ENCODE measurements at regions not wholly inside any gene's neighbourhood (a gene's known extent, or its start where the extent isn't known, plus 50 kb on each side); places are given as distances from the start of the nearest gene placed in this dataset.

DNA sequence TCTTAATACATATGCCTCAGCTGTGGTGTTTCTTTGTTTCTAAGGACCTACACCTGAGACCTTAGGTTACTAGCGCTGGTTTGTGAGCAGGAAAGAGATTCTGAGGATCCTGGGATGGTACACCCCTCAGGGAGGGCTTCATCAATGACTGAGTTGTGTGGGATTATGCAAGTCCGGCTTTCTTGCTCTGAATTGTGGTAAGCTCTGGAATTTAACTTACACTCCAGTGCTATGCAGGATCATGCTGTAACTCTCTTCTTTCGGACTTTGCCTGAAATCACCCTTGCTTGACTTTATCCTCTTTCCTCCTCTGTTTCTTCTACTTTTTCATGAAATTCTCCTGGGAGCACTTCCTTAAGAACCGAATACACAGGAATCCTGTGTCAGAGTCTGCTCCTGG is 431.5 kb upstream of the BOD1L1 start:
- in situ Hi-C loops (cut with HindIII; ENCODE audit: low sequenced_read_pairs), result no loop called here
- no peak for DNase-seq (ENCODE audit: low spot score)

- in situ Hi-C loops (cut with HindIII; ENCODE audit: low sequenced_read_pairs), result no loop called here
- DNase-seq (ENCODE audit: low spot score), result no peak
Measured at GRCh38 chr4:14064984-14065383, 437.5 kb upstream of the BOD1L1 start.

DNA sequence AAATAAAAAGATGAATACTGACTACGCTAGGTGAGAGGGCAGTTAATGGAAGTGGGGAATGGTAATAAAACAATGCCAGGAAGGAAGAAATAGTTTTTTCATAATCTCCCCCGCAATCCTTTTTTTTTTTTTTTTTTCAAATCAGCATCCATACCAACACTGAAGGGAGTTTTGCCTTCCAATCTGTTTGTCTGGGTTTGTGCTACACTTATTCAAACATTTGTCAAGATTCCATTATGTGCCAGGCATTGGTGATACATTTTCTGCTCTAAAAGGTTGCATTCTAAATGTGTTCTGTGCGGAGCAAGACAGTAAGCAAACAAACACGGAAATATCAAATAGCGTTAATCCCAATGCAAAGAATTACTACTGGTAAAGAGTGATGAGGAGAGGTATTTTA is 437.9 kb upstream of the BOD1L1 start:
- in situ Hi-C loops (cut with HindIII; ENCODE audit: low sequenced_read_pairs), result no loop called here
- DNase-seq (ENCODE audit: low spot score), result no peak

GRCh38 chr4:14066979-14067378 is 439.5 kb upstream of the BOD1L1 start:
- in situ Hi-C loops (cut with HindIII; ENCODE audit: low sequenced_read_pairs), result no loop called here
- DNase-seq (ENCODE audit: low spot score), result no peak

DNA sequence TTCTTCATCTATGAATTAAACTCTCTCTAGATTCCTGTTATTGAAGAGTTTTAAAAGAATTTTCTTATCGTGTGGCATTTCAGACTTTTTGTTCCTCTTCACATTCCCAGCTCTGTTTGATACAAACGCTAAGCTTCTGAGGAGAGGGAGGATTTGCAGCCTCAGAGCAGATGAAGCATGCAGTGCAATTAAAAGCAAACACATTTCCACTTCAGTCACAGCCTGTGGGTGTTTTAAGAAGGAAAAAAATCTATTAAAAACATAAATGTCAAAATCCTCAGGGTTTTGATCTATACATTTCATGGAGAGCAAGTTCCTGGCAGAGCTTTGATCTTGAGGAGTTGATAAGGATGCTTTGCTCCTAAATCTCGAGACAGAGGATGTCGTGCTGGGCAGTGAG is 442.4 kb upstream of the BOD1L1 start:
- in situ Hi-C loops (cut with HindIII; ENCODE audit: low sequenced_read_pairs), result no loop called here
- no peak for DNase-seq (ENCODE audit: low spot score)

- no peak for DNase-seq (ENCODE audit: low spot score)
- in situ Hi-C loops (cut with HindIII; ENCODE audit: low sequenced_read_pairs), result no loop called here
Measured at GRCh38 chr4:14070289-14070880, 442.9 kb upstream of the BOD1L1 start.

- in situ Hi-C loops (cut with HindIII; ENCODE audit: low sequenced_read_pairs), result no loop called here
- DNase-seq (ENCODE audit: low spot score), result no peak
Measured at GRCh38 chr4:14072506-14072905, 445.0 kb upstream of the BOD1L1 start.

DNA sequence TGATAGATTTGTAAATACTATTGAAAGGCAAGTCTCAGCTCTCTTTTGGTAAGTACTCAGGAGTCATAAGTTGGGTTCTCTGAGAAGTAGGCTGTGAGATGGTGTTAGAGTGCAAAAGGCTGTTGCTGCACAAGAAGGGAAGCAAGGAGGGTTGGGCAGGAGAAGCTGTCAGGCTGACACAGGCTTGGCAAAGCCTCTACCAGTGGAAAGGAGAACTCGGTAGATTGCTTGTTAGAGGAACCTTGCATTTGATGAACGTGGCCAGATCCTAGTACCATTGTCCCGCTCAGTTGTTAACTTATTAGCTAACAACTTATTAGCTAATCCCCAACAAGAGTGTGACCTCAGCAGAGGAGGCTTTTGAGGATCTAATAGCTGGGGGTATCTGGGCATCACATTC is 449.3 kb upstream of the BOD1L1 start:
- DNase-seq (ENCODE audit: low spot score), result no peak
- in situ Hi-C loops (cut with HindIII; ENCODE audit: low sequenced_read_pairs), result no loop called here

GRCh38 chr4:14078326-14078725 is 450.8 kb upstream of the BOD1L1 start:
- no peak for DNase-seq (ENCODE audit: low spot score)
- in situ Hi-C loops (cut with HindIII; ENCODE audit: low sequenced_read_pairs), result no loop called here

DNA sequence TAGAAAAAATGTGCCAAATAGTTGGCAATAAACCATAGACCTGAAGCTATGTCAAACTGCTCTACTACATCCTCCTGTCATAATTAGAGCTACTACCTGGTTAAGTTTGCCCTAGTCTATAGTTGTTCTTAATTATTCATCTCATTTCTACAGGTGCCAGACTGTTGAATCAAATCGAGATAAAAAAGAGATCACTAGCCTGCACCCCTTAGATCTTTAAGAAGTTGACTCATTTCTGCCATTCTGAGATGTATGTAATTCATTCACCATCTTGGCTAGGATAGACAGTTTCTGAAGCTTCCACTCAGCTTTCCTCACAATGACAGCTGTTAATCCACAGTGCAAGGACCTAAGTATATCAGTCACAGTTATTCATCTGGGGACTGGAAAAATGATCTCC is 452.1 kb upstream of the BOD1L1 start:
- in situ Hi-C loops (cut with HindIII; ENCODE audit: low sequenced_read_pairs), result no loop called here
- no peak for DNase-seq (ENCODE audit: low spot score)

- in situ Hi-C loops (cut with HindIII; ENCODE audit: low sequenced_read_pairs), result no loop called here
- no peak for DNase-seq (ENCODE audit: low spot score)
Measured at GRCh38 chr4:14083150-14083549, 455.6 kb upstream of the BOD1L1 start.

DNA sequence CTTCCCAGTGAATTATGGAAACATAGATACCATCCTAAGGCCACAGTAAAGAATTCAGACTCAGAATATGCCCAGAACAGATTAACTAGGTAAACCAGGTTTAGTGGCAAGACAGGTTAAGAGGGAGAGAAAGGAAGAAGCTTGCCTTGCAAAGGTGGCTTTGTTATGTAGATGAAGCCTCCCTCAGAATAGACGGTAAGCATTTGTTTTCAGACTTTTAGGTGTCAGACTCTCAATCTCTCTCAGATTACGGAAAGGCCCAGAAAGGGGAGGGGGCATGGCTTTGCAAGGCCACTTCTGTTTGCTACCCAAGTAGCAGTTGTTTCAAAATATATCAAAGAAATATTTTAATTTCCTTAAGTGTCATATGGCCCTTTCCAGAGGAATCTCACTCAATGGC is 457.1 kb upstream of the BOD1L1 start:
- in situ Hi-C loops (cut with HindIII; ENCODE audit: low sequenced_read_pairs), result no loop called here
- DNase-seq (ENCODE audit: low spot score), result no peak

DNA sequence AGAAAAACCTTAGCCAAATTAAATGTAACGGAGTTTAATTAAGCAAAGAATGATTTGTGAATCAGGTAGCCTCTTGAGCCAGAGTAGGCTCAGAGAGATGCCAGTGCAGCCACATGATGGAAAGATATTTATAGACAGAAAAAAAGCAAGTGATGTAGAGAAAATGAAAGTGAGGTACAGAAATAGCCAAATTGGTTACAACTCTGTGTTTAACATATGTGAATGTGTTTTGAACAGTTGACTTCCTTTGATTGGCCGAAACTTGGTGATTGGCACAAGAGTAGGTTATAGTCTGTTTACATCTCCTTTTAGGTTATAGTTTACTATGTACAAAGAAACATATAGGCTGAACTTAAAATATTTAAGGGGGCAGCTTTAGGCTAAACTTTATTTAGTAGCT is 459.9 kb upstream of the BOD1L1 start:
- in situ Hi-C loops (cut with HindIII; ENCODE audit: low sequenced_read_pairs), result no loop called here

DNA sequence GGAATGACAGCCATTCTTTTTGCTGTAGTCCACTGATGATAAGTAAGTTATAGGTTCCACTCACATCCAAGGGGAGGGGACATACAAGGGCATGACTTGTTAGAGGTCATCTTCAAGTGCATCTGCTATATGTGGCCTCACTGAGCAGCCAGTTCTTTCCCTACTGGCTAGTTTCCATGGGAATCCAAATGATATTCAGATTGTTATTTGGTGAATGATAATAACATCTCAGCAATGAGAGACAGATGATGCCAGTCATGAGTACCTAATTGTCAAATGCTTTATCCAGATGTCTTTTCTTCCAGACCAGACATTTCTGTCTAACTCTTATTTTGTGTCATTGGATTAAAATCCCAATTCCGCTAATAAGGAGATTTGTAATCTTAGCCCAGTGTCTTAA is 460.4 kb upstream of the BOD1L1 start:
- in situ Hi-C loops (cut with HindIII; ENCODE audit: low sequenced_read_pairs), result no loop called here
- DNase-seq (ENCODE audit: low spot score), result no peak

More for the DNA sequence above, 459.9 kb upstream of the BOD1L1 start:
- no peak for DNase-seq (ENCODE audit: low spot score)

GRCh38 chr4:14091531-14091930 is 464.0 kb upstream of the BOD1L1 start:
- DNase-seq (ENCODE audit: low spot score), result no peak
- in situ Hi-C loops (cut with HindIII; ENCODE audit: low sequenced_read_pairs), result no loop called here

GRCh38 chr4:14091966-14092365 is 464.4 kb upstream of the BOD1L1 start:
- in situ Hi-C loops (cut with HindIII; ENCODE audit: low sequenced_read_pairs), result no loop called here

GRCh38 chr4:14092741-14093140 is 465.2 kb upstream of the BOD1L1 start:
- in situ Hi-C loops (cut with HindIII; ENCODE audit: low sequenced_read_pairs), result no loop called here
- no peak for DNase-seq (ENCODE audit: low spot score)

More at GRCh38 chr4:14091966-14092365, 464.4 kb upstream of the BOD1L1 start:
- no peak for DNase-seq (ENCODE audit: low spot score)

DNA sequence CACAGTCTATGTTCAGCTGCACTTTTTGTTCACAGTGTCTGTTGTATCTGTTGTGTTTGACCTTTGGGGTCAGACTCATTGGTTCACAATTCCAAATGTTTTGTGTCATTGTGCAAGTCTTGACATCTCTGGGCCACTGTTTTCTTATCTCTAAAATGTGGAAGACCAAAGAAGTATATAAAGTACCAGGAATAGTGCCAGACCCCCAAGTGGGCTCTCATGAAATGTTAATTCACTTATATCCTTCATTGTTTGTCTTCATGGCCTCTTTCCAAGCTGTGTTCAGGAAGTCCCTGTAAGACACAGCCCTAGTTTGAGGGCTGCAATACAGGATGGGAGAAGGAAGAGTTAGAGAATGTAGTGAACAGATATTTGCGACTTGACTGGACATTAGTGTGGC is 468.3 kb upstream of the BOD1L1 start:
- DNase-seq (ENCODE audit: low spot score), result no peak
- in situ Hi-C loops (cut with HindIII; ENCODE audit: low sequenced_read_pairs), result no loop called here

DNA sequence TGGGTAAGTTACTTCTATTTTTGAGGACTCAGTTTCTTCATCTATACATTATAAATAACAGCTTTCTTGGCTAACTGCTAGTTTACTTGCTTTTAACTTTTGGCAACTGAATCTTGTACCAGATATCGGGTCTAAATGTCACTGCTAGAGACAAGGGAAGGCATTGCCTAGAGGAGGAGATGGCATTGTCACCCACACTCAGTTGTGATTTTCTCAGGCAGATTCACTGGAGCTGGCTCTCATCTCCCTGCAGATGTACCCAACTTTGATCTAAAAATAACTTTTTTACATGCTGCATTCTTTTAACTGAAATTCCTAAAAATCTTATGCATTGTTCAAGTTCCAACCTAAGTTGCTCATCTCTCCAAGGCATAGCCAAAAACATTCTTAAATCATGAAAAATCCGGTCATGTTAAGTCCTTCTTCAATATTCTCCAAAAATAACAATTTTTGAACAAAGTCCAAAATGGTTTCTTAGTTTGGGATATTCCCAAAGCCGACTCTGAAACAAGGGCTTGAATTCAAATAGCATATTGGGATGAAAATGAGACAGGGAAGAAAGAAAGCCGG is 469.0 kb upstream of the BOD1L1 start:
- no peak for DNase-seq (ENCODE audit: low spot score)
- in situ Hi-C loops (cut with HindIII; ENCODE audit: low sequenced_read_pairs), result no loop called here

GRCh38 chr4:14100349-14100748 is 472.8 kb upstream of the BOD1L1 start:
- in situ Hi-C loops (cut with HindIII; ENCODE audit: low sequenced_read_pairs), result no loop called here
- no peak for DNase-seq (ENCODE audit: low spot score)

GRCh38 chr4:14110407-14110806 is 482.9 kb upstream of the BOD1L1 start:
- DNase-seq (ENCODE audit: low spot score), result no peak
- in situ Hi-C loops (cut with HindIII; ENCODE audit: low sequenced_read_pairs), result no loop called here
